SK-N-SH (cell line): ENCODE measurements at regions not wholly inside any gene's neighbourhood (a gene's known extent, or its start where the extent isn't known, plus 50 kb on each side); places are given as distances from the start of the nearest gene placed in this dataset.

Source experiments
- CTCF ChIP-seq: fragments of 200-600 bp; sonication (generic); IDR thresholded peaks from 2 replicates; pipeline ENCODE4 v1.6.1; 2017; ENCODE audit warnings: antibody characterized with exemption, mild to moderate bottlenecking, moderate library complexity
- RFX5 ChIP-seq: IDR thresholded peaks from 2 replicates; pipeline ENCODE4 v1.6.1; 2012; ENCODE audit warnings: mild to moderate bottlenecking, improper control_type of control experiment, low read length

- no peak for TF ChIP-seq CTCF
- TF ChIP-seq RFX5 = no peak
These were observed 78.4 kb downstream of the HDGFL1 start for GRCh38 chr6:22647719-22648118.
